Ascending aorta (tissue), 2 donors: ENCODE measurements at regions not wholly inside any gene's neighbourhood (a gene's known extent, or its start where the extent isn't known, plus 50 kb on each side); places are given as distances from the start of the nearest gene placed in this dataset.

Experiments used
- DNase-seq, 2 donors: peaks; one replicate each; pipeline ENCODE4 v3.0.0-alpha.2; 2019; ENCODE audit warnings: low spot score in 2 of 2
- H3K27ac ChIP-seq, 2 donors: fragments of 200-600 bp; sonication (generic); one replicate each; pipeline ENCODE4 v1.5.1; 2016 to 2017; ENCODE audit warnings: mild to moderate bottlenecking in 1 of 2
- H3K27me3 ChIP-seq: fragments of 200-600 bp; sonication (generic); one replicate; pipeline ENCODE4 v1.5.1; 2017
- H3K36me3 ChIP-seq, 2 donors: fragments of 200-600 bp; sonication (generic); one replicate each; pipeline ENCODE4 v1.5.1; 2016
- H3K4me1 ChIP-seq, 2 donors: fragments of 200-600 bp; sonication (generic); one replicate each; pipeline ENCODE4 v1.5.1; 2016 to 2017; ENCODE audit warnings: mild to moderate bottlenecking in 1 of 2
- H3K4me3 ChIP-seq, 2 donors: fragments of 200-600 bp; sonication (generic); one replicate each; pipeline ENCODE4 v1.5.1; 2016 to 2017; ENCODE audit warnings: mild to moderate bottlenecking in 1 of 2
- H3K9me3 ChIP-seq, 2 donors: fragments of 200-600 bp; sonication (generic); one replicate each; pipeline ENCODE4 v1.5.1; 2016
- intact Hi-C: fragments of 100-400 bp; cut with DNase I; formaldehyde crosslinking; loops from one replicate; pipeline ENCODE4 v1.15.1; 2023
- TF ChIP-seq, protein P1 (sequence below), 3 experiments: fragments of 200-600 bp in 2 of 3; fragments of 450-650 bp in 1 of 3; sonication (generic) in 2 of 3; IDR thresholded peaks; one replicate each; pipeline ENCODE4 v1.5.1; 2016 to 2019; ENCODE audit warnings: antibody characterized with exemption in 3 of 3, mild to moderate bottlenecking in 1 of 3, moderate library complexity in 1 of 3

DNA sequence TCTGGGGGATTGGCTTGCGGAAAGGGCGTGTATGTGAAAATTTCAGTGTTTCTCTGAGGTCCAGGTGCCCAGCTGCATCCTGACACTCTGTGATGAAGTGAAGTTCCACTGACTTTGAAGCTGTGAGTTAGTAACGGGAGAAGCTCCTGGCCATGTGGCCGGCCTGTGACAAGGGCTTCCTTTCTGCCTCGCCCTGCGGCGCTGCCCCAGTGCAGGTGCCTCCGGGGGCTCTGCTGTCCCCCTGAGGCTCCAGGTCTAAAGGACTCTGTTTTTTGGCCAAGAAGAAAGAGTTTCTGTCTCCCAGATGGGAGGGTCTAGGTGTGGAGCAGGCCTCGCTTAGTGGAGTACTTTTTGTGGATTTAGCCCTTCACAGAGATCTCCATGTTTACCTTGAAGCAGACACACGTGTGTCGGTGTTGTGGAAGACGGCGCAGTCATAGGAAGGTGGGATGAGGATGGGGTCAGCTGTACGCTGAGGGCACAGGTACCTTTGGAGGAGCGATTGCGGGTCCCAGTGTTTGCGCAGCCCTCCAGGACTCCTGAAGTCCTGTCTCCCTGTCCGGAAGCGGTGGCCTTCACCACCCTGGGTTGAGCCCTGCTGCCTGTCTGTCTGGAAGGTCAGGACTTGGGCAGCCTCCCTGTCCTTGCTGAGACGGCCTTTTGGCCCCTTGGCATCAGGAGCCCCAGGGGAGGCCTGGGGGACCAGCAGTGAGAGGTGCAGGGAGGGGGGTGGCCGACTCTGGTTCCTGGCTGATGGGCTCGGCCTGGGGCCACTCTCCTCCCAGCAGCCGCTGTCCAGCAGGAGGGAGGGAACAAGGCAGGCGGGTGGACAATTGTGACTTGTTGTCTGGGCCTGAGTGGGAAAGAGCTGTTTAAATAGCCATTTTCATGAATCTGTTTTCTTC, 1249.3 kb downstream of the BRD1 start:
- H3K4me1 ChIP-seq: peaks cover 0 to 25% of the 10 kb centered on the region in 2 donors

DNA sequence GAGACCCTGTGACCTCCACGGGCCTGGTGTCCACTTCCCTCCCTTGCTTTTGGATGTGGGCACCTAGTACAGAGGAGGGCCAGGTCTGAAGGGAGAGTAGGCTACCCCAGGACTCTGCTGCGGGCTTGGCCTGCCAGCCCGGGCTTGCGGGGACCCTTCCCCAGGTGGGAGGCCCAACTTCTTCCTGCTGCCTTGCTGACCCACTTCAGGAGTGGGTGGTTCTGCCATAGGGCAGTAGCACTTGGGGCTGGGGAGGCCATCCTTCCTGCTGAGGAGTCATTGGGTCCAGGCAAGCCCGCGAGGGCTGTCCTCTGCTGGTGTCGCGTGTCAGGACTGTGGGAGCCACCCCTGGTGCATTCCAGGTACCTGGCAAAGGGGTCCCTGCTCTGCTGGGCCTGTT, 1250.0 kb downstream of the BRD1 start:
- TF ChIP-seq, protein P1, sequence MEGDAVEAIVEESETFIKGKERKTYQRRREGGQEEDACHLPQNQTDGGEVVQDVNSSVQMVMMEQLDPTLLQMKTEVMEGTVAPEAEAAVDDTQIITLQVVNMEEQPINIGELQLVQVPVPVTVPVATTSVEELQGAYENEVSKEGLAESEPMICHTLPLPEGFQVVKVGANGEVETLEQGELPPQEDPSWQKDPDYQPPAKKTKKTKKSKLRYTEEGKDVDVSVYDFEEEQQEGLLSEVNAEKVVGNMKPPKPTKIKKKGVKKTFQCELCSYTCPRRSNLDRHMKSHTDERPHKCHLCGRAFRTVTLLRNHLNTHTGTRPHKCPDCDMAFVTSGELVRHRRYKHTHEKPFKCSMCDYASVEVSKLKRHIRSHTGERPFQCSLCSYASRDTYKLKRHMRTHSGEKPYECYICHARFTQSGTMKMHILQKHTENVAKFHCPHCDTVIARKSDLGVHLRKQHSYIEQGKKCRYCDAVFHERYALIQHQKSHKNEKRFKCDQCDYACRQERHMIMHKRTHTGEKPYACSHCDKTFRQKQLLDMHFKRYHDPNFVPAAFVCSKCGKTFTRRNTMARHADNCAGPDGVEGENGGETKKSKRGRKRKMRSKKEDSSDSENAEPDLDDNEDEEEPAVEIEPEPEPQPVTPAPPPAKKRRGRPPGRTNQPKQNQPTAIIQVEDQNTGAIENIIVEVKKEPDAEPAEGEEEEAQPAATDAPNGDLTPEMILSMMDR (IDR thresholded peaks at IDR 0.05): no peak
- peak overlapping the region; percentile 47 to 89 for H3K4me3 ChIP-seq
- H3K27ac ChIP-seq: peak overlapping the region in 1 of 2 donors; percentile 78
- no peaks in the 10 kb centered on the region for H3K27me3 ChIP-seq
- no peaks in the 10 kb centered on the region for H3K9me3 ChIP-seq
- intact Hi-C loops: loop anchor here (5.0 to 10.0 kb wide), 4 partner anchors 367 to 1250 kb away; partner anchors contain the start of gene BRD1
- H3K36me3 ChIP-seq: no peaks in the 10 kb centered on the region
- no peak for DNase-seq
- H3K4me1 ChIP-seq: peaks cover 0 to 25% of the 10 kb centered on the region in 2 donors

More for the DNA sequence above, 1249.3 kb downstream of the BRD1 start:
- H3K4me3 ChIP-seq: peak overlapping the region in 1 of 2 donors; percentile 89
- no peaks in the 10 kb centered on the region for H3K36me3 ChIP-seq
- peak overlapping the region; percentile 78 for H3K27ac ChIP-seq
- intact Hi-C loops: loop anchor here (5.0 to 10.0 kb wide), 4 partner anchors 366 to 1249 kb away; partner anchors contain the start of gene BRD1
- H3K9me3 ChIP-seq: no peaks in the 10 kb centered on the region
- TF ChIP-seq, protein P1 (IDR thresholded peaks at IDR 0.05): no peak
- H3K27me3 ChIP-seq: no peaks in the 10 kb centered on the region
- no peak for DNase-seq

DNA sequence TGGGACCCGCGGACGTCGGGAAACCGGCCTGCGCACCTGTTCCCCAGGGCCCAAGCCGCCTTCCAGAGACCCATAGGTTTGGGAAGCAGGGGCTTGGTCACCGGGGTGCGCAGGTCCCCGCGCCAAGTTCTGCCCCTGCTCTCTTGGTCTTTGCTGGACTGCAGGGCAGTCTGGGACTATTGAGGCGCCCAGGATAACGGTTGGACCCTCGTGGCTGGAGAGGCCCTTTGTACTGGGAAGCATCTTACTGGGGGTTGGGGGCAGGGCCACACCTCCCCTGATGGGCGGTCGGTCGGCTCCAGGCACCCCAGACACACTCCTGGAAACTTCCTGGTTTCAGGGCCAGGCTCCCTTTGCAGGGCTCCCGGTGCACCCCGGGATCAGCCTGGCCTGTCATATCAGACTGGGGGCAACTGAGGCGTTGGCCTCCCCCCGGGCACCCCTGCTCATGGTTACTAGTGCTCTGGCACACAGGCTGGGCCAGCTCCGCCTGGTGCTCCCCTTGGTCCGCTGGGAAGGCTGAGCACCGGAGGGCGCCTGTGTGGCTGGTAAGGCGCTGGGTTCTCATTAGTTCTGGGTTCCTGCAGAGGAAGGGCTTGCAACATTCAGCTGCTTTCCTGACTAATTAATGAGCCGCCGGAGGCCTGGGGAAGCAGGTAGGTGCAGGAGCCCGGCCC, 1250.5 kb downstream of the BRD1 start:
- H3K27me3 ChIP-seq: no peaks in the 10 kb centered on the region
- peak overlapping the region in 1 of 2 donors; percentile 78 for H3K27ac ChIP-seq
- peak overlapping the region; percentile 47 to 89 for H3K4me3 ChIP-seq
- TF ChIP-seq, protein P1 (IDR thresholded peaks at IDR 0.05): peak in 1 of 3 experiments; percentile 3
- DNase-seq: no peak
- peaks cover 0 to 25% of the 10 kb centered on the region in 2 donors for H3K4me1 ChIP-seq
- intact Hi-C loops: loop anchor here (5.0 to 10.0 kb wide), 4 partner anchors 368 to 1250 kb away; partner anchors contain the start of gene BRD1
- H3K36me3 ChIP-seq: no peaks in the 10 kb centered on the region
- no peaks in the 10 kb centered on the region for H3K9me3 ChIP-seq

DNA sequence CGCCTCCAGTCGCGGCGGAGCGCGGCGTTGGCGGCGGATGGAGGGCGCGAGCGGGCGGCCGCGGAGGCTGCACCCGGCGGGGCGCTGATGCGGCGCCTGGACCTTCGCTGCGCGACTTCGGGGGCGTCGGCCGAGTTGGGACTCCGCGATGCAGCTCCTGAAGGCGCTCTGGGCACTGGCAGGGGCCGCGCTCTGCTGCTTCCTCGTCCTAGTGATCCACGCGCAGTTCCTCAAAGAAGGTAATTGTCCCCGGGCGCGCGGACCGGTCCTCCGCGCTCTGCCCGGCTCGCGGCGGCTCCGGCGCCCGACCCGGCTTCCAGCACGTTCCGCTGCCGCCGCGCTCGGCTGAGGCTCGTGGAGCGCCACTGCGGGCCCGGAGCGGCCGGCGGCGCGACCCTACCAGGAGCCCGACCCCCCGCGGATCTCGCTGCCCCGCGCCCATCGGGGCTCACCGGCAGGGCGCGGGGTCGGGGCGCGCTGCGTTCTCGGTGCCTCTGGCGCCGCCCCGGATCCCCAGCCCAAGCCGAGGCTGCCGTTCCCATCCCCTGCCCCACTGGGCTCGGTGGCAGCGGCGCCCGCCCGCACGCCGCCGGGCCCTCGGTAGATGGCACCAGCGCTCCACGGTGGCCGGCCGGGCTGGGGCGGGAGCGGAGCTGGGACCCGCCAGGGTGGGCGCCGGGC, 1251.2 kb downstream of the BRD1 start:
- Histone ChIP-seq H3K4me3 (peak overlapping the region; percentile 47 to 89), H3K4me1 (peaks cover 0 to 25% of the 10 kb centered on the region in 2 donors), H3K9me3 (no peaks in the 10 kb centered on the region), H3K27me3 (no peaks in the 10 kb centered on the region), H3K27ac (peak overlapping the region in 1 of 2 donors; percentile 78), H3K36me3 (no peaks in the 10 kb centered on the region)
- intact Hi-C loops: loop anchor here (5.0 to 10.0 kb wide), 4 partner anchors 368 to 1251 kb away; partner anchors contain the start of gene BRD1
- TF ChIP-seq, protein P1 (IDR thresholded peaks at IDR 0.05): peak; percentile 16 to 79 (median 53)
- DNase-seq: no peak
